SH-SY5Y (cell line): ENCODE measurements at regions not wholly inside any gene's neighbourhood (a gene's known extent, or its start where the extent isn't known, plus 50 kb on each side); places are given as distances from the start of the nearest gene placed in this dataset.

Experiments used
- GATA2 ChIP-seq: IDR thresholded peaks from 2 replicates; pipeline ENCODE4 v1.6.1; 2011; ENCODE audit warnings: mild to moderate bottlenecking, low read depth, low read length
- GATA3 ChIP-seq: IDR thresholded peaks from 2 replicates; pipeline ENCODE4 v1.6.1; 2011; ENCODE audit warnings: low read depth, mild to moderate bottlenecking, low read length, moderate library complexity

GRCh38 chr14:98946940-98947339 is 325.1 kb downstream of the BCL11B start:
- TF ChIP-seq GATA2 (no peak), GATA3 (no peak)
